ENCODE measurements at regions not wholly inside any gene's neighbourhood (a gene's known extent, or its start where the extent isn't known, plus 50 kb on each side); places are given as distances from the start of the nearest gene placed in this dataset.

DNA sequence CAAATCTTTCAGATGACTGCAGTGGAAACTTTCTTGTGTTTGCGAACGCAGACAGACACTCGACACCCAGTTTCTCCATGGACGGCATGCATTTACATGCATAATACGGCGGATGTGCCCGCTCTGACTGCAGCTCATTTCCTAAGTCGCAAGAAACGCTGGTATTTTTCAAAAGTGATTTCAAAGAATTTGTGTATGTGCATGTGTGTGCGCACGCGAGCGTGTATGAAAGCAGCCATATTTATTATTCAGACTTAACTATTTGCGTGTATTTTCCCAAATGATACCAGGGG lies 436.5 kb upstream of the MGMT start:
- TF ChIP-seq POLR2AphosphoS5 (IDR thresholded peaks at IDR 0.05; ENCODE audit: low read depth, low read length) (no peak), POLR2A (IDR thresholded peaks at IDR 0.05; ENCODE audit: low read depth, low read length) (no peak)

All from GM12891 (cell line).